CD4-positive, alpha-beta T cell treated with Interleukin-2 at 100 ng/mL for 4 hours (primary cell): ENCODE measurements at regions not wholly inside any gene's neighbourhood (a gene's known extent, or its start where the extent isn't known, plus 50 kb on each side); places are given as distances from the start of the nearest gene placed in this dataset.

Source experiments
- DNase-seq: peaks from one replicate; pipeline ENCODE4 v3.0.0-alpha.2; 2020; ENCODE audit warnings: low spot score

DNA sequence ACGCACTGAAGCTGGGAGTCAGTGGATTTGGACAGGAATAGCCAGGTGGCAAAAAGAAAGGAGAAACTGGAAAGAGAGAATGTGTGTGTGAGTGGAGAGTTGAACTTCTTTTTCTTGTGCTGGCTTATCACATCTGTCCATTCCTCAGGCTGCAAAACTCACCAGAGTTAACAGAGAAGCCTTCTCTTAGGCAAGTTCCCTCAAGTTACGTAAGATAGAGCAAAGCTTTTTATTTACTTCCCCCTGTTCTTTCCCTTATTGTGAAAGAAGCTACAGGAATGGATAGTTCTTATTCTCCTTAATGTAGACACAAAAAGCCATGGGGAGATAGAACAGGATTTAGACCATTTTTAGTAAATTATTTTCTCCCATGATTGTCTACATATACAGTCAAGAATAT is 188.6 kb downstream of the BMP2 start:
- DNase-seq: no peak

GRCh38 chr20:6956574-6956973 is 189.1 kb downstream of the BMP2 start:
- no peak for DNase-seq

DNA sequence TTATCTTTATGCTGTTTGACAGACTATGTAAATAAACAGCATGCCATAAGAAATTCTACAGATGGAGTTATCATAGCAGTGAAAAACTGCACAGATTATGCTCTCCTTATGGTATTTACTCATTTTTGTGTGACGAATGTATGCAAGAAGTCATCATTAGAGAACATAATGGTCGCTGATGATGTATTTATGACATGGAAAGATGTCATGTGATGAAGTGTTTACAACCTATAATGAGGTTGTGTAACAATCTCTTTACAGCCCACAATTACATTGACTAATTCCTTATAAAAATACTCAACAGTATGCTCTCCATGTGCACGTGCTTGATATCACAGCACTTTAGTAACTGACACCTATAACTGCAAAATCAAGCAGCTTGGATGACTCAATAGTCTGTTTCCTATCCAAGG is 192.4 kb downstream of the BMP2 start:
- no peak for DNase-seq

DNA sequence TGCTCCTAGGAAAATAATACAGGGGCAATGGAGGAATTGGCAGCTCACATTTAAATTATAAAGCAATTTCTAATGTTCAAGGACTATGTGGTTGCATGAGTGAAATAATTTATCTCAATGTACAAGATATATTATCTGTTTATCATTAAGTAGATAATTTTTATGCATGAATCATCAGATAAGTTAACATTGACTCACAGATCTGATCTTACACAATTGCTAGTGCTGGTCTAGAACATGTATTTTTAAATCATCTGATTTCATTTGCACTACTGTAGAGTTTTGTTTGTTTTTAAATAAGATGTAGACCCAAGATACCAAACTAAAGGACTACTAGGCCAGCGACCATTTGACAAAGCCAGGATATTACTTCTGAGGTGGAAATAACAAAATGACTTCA is 199.2 kb downstream of the BMP2 start:
- DNase-seq: no peak

- DNase-seq: no peak
Measured at GRCh38 chr20:6974838-6975237, 207.4 kb downstream of the BMP2 start.

GRCh38 chr20:6975311-6975710 is 207.8 kb downstream of the BMP2 start:
- DNase-seq: no peak

DNA sequence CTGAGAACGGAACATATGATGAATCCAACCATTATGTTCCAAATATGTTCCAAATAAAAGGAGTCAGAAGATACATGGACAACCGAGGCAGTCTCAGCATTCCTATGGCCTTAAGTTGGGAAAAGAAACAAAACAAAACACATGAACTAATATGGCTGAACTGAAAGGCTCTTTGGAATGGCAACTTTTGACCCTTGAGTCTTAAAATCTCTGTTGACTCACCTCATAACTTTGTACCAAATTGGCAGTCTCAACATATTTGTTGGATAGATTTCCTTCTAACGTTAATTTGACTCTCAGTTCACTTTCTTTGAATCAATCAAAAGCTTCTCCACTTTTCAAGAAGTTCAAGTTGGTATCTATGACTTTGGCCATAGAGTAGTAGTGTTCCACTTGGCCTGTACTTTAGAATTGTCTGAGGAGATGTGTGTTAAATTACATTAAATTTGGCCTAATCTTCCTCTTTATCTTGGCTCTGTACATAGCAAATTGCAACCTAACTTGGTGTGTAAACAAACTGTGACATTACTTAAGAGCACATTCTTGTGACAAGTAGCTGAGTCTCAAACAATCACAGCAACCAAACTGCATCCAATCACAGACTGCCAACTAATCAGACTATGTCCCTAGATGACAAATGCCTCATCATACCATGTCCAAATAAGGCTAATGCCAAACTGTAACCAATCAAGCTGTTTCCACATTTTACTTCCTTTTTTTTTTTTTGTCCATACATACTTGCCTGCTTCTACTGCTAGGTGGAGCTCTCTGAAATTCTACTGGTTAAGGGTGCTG is 208.8 kb downstream of the BMP2 start:
- DNase-seq: no peak

GRCh38 chr20:6979621-6980020 is 212.1 kb downstream of the BMP2 start:
- DNase-seq: no peak

- DNase-seq: no peak
Measured at GRCh38 chr20:6993011-6993410, 225.5 kb downstream of the BMP2 start.

- DNase-seq: no peak
Measured at GRCh38 chr20:6993511-6993910, 226.0 kb downstream of the BMP2 start.

DNA sequence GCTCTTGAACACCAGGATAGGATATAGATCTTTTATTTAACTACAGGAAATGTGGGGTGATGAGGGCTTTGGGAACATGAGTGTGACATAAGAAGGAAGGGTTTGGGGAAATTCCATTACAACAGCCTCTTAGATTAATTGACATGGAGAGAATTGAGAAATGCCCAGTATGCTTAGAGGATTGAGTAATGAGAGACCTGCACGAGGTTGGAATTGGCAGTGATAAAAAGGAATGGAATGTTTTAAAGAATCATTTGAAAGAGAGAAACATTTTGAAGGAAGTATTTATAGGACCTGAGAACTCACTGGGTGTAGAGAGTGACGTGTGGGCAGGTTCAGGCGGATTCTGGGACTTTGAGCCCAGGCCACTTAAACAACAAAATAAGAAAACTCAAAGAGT is 227.0 kb downstream of the BMP2 start:
- DNase-seq: no peak

GRCh38 chr20:6998909-6999308 is 231.4 kb downstream of the BMP2 start:
- no peak for DNase-seq

- DNase-seq: no peak
Measured at GRCh38 chr20:6999381-6999780, 231.9 kb downstream of the BMP2 start.

DNA sequence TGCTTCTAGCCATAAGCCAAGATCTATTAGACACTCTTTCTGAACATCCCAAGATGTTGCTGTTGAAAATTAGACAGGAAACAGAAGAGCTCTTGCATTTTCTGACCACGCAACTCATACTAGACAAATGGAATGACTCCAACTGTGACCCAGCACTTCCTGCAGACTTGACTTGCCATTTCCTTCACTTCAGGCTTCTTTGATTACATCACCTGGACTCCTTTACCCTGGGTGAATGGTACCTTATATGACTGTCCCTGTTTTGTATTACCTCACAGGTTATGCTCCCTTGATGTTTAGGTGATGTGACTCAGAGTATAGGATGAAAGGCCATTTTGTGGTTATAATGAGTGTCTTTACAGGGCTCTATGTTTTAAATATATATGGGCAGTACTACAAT is 236.1 kb downstream of the BMP2 start:
- no peak for DNase-seq

GRCh38 chr20:7004801-7005200 is 237.3 kb downstream of the BMP2 start:
- DNase-seq: no peak

GRCh38 chr20:7010527-7010926 is 243.0 kb downstream of the BMP2 start:
- no peak for DNase-seq

GRCh38 chr20:7015257-7015656 is 247.8 kb downstream of the BMP2 start:
- no peak for DNase-seq

GRCh38 chr20:7022597-7022996 is 255.1 kb downstream of the BMP2 start:
- no peak for DNase-seq

- DNase-seq: no peak
Measured at GRCh38 chr20:7025635-7026034, 258.1 kb downstream of the BMP2 start.

- DNase-seq: no peak
Measured at GRCh38 chr20:7029019-7029418, 261.5 kb downstream of the BMP2 start.

- DNase-seq: no peak
Measured at GRCh38 chr20:7031222-7031621, 263.7 kb downstream of the BMP2 start.

GRCh38 chr20:7038029-7038428 is 270.5 kb downstream of the BMP2 start:
- DNase-seq: no peak

- no peak for DNase-seq
Measured at GRCh38 chr20:7057611-7058010, 290.1 kb downstream of the BMP2 start.

GRCh38 chr20:7078804-7079203 is 311.3 kb downstream of the BMP2 start:
- DNase-seq: no peak
